Activated T-helper 2 cell treated with anti-CD3 and anti-CD28 coated beads, Interferon-gamma antibody, Interleukin-2, Interleukin-4, amounts not matched to agents 10 μg/mL and 5 μg/mL and 100 μg/mL, durations not matched to agents 14 hours and 24 hours and 36 hours (primary cell): ENCODE measurements at regions not wholly inside any gene's neighbourhood (a gene's known extent, or its start where the extent isn't known, plus 50 kb on each side); places are given as distances from the start of the nearest gene placed in this dataset.

ENCODE experiments used
- DNase-seq: peaks from one replicate; pipeline ENCODE4 v3.0.0; 2021; ENCODE audit warnings: low spot score
- H3K27ac Mint-ChIP-seq: one replicate; pipeline ENCODE4 v1.8.0; 2021; ENCODE audit warnings: mixed read lengths
- H3K27me3 Mint-ChIP-seq: one replicate; pipeline ENCODE4 v1.8.0; 2021; ENCODE audit warnings: low read depth, mixed read lengths
- H3K36me3 Mint-ChIP-seq: one replicate; pipeline ENCODE4 v1.8.0; 2021; ENCODE audit warnings: low read depth, mixed read lengths
- H3K4me1 Mint-ChIP-seq: one replicate; pipeline ENCODE4 v1.8.0; 2021; ENCODE audit warnings: low read depth, mixed read lengths
- H3K4me3 Mint-ChIP-seq: one replicate; pipeline ENCODE4 v1.8.0; 2021; ENCODE audit warnings: low read depth, mild to moderate bottlenecking, moderate library complexity, mixed read lengths
- H3K9me3 Mint-ChIP-seq: one replicate; pipeline ENCODE4 v1.8.0; 2021; ENCODE audit warnings: mixed read lengths
- intact Hi-C: fragments of 100-400 bp; cut with micrococcal nuclease; formaldehyde crosslinking; loops from one replicate; pipeline ENCODE4 v1.15.1; 2023

DNA sequence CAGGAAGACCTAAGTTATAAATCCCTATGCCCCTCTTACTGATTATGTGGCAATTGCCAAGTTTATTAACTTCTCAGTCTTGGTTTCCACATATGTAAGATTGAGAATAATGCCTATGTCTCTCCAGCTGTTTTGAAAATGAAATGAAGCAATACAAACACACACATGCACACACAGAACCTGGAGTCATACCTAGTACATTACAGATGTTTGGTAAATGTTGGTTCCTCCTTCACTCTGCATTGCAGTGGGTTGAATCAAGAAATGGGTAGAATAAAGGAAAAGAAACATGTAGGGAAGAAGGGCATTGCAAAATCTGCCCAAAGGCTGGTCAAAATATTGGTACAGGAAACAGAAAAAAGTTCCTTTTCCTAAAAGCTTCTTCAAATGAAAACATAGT is 309.9 kb upstream of the EMCN start:
- Mint-ChIP-seq H3K36me3 (no peaks in the 10 kb centered on the region), H3K4me1 (peaks cover 12% of the 10 kb centered on the region), H3K27me3 (no peaks in the 10 kb centered on the region), H3K27ac (no peak overlapping the region), H3K9me3 (no peaks in the 10 kb centered on the region), H3K4me3 (no peak overlapping the region)
- no peak for DNase-seq
- intact Hi-C loops, result no loop called here

DNA sequence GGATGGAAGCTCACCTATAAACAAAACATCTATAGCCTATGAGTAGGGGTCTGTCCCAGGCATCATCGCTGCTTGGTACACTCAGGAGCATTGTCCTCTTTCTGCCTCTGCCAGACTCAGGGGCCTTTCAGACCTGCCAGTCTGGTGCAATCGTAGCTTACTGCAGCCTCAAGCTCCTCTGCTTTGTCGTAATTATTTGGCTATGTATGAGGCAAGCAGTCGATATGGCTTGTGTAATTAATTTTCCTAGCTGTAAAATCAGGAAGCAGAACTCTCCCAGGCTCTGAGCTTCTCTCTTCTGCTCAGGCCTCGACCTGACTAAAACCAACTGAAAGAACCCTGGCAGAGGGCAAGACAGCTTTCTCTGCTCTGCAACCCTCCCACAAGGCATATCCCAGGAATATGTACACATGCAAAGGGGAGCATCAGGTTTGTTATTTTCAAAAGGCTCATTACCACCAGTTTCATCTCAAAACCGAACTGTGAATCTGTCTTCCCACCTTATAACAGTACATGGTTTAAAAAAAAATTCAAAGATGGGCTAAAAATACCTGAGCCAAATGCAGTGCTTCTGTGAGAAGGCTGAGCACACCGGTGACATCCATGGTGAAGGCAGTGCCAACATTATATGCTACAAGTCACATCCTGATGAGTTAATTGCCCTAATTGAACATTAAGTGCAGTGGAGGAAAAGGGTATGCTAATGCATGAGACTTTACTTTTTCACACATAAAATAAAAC is 309.2 kb upstream of the EMCN start:
- H3K36me3 Mint-ChIP-seq, result no peaks in the 10 kb centered on the region
- intact Hi-C loops, result no loop called here
- no peaks in the 10 kb centered on the region for H3K9me3 Mint-ChIP-seq
- no peak overlapping the region for H3K4me3 Mint-ChIP-seq
- no peak overlapping the region for H3K27ac Mint-ChIP-seq
- peaks cover 15% of the 10 kb centered on the region for H3K4me1 Mint-ChIP-seq
- no peaks in the 10 kb centered on the region for H3K27me3 Mint-ChIP-seq
- no peak for DNase-seq

DNA sequence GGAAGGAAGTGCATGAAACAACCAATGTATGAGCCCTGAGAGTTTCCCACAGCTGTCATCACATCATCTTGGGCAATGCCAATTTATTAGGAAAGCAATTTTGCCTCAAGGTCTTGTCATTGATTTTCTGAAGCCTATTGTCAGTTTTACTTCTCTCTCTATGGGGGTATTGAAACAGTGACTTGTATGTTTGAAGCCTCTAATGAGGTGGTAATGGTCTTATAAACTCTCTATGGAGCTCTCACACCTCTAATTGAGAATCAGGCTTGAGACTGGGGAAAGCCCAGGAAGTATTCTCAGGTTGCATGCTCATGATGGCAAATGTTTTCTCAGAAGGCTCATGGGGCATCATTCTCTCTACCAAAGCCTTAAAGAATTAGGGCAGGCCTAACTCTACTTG is 308.2 kb upstream of the EMCN start:
- intact Hi-C loops, result no loop called here
- no peak overlapping the region for H3K27ac Mint-ChIP-seq
- peaks cover 17% of the 10 kb centered on the region for H3K4me1 Mint-ChIP-seq
- DNase-seq, result no peak
- no peak overlapping the region for H3K4me3 Mint-ChIP-seq
- H3K36me3 Mint-ChIP-seq, result no peaks in the 10 kb centered on the region
- H3K9me3 Mint-ChIP-seq, result no peaks in the 10 kb centered on the region
- no peaks in the 10 kb centered on the region for H3K27me3 Mint-ChIP-seq

DNA sequence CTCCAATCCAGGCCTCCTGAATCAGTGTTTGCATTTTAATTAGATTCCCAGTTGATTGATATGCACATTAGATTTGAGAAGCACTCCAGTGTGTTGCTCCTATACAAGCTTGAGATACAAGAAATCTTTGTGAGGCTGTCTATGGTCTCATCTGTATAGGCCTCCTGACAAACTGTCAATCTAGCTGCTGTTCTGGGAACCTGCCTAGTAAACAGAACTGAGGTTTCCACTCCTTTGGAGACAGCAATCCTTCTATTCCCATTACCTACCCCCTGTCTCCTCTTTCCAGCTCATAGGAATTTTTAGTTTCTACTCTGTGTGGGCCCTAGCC is 306.1 kb upstream of the EMCN start:
- DNase-seq, result no peak
- Mint-ChIP-seq H3K36me3 (no peaks in the 10 kb centered on the region), H3K9me3 (peaks cover 3% of the 10 kb centered on the region), H3K4me1 (peaks cover 22% of the 10 kb centered on the region), H3K4me3 (no peak overlapping the region), H3K27me3 (no peaks in the 10 kb centered on the region), H3K27ac (no peak overlapping the region)
- intact Hi-C loops, result loop anchor here (2.0 to 5.0 kb wide), 5 partner anchors 73 to 1183 kb away; no protein-coding TSS in a partner anchor

DNA sequence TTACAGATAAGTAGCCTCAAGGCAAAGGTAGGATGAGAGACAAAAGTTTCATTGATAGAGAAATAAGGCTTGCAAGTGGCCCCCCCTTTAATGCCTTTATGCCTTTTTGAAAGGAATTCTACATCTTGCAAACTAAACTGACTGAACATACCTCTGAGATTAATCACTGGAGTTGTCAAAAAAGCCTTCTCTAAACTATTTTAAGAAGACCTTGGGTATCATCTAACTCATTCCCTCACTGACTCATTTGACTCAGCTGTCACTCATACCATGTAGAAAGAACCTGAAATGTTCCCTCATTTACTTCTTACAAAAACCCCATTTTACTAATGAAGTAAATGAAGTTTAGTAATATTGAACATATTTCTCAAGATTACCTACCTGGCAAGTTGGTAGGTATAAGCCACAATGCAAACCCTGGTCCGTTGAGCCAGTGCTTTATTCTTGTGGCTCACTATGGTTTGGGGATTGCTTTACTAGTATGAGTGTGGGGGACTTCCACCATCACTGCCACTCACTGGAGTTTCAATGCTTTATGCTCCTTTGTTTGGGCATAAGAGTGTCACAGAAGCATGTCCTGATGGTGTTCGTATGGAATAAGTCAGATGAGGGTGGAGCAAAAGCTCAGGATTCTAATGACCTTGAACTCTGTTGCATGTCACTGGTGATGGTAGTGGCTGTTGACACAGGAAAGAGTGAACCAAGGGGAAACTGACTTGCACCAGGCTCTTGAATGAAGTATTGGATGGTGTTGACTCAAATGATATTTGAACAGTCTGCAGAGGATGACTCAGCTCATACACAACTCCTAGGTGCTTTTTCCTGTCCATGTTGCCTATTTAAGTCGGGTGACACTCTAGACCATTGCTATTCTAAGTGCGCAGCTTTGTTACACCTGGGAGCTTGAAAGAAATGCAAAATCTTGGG is 305.5 kb upstream of the EMCN start:
- Mint-ChIP-seq H3K9me3 (peaks cover 3% of the 10 kb centered on the region), H3K4me3 (no peak overlapping the region), H3K4me1 (peaks cover 22% of the 10 kb centered on the region), H3K36me3 (no peaks in the 10 kb centered on the region), H3K27ac (peak overlapping the region; percentile 76), H3K27me3 (no peaks in the 10 kb centered on the region)
- peak; percentile 9 for DNase-seq
- intact Hi-C loops, result loop anchor here (2.0 to 5.0 kb wide), 5 partner anchors 74 to 1184 kb away; no protein-coding TSS in a partner anchor

DNA sequence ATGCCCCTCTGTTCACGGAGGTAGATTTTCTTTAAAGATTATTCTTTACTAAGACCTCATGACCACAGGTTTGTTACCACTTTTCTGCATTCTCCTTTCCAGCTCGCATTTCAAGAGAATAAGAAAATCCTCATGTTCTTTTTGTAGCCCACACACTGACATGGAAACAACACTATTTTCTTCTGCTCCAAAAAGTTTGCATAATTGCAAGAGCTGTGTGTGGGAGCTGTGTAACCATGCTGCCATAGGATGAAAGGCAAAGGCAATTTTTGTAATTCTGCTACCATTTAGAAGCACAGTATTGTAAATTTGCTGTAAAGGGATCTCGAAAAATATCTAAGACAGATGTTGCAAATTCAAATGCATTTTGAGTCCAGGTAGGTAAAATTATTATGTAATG is 302.4 kb upstream of the EMCN start:
- Mint-ChIP-seq H3K4me1 (peaks cover 22% of the 10 kb centered on the region), H3K27me3 (peaks cover 1% of the 10 kb centered on the region), H3K9me3 (peaks cover 3% of the 10 kb centered on the region), H3K4me3 (no peak overlapping the region), H3K27ac (no peak overlapping the region), H3K36me3 (no peaks in the 10 kb centered on the region)
- intact Hi-C loops, result loop anchor here (5.0 kb wide), 4 partner anchors 77 to 1187 kb away; no protein-coding TSS in a partner anchor
- DNase-seq, result no peak

DNA sequence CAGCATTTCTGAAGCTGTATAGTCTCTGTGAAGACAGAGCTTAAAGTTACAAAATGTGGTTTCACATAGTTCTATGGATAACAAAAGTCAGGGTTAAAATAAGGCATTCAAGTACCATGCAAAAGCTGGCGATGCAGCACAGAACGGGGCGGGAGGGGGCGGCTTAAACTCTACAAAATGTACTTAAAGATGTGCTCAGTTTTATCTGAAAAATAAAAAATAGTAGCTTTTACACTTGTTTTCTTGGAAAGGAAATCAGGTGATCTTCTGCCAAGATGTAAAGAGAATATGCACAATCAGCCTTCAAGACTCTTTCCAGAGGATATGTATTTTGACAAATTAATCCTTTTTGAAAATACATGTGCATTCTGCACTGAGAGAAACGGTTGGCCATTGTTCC is 301.7 kb upstream of the EMCN start:
- intact Hi-C loops, result no loop called here
- peaks cover 22% of the 10 kb centered on the region for H3K4me1 Mint-ChIP-seq

DNA sequence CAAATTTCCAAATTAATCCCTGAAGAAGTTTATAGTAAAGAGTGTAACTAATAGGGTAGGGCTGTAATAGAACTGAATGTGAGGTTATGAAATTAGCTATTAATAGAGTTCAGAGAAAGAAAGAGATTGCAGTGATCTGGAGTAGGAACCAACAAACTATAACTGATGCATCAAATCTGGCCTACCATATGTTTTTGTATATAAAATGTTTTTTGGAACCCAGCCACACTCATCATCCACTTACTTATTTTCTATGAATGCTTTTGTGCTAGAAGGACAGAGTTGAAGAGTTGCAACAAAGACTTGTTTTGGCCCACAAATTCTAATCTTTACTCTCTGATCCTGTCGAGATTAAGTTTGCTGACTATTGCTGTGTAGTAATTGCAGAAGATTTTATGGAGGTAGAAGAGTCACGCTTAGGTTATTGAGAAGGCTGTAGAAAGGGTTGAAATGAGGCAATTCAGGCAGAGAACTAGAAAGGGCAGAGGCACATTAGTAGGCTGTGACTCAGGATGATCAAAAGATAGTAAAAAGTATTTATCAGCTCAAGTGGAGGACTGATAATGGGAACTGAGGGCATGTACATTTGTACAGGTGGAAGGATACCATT is 298.7 kb upstream of the EMCN start:
- Mint-ChIP-seq H3K27ac (no peak overlapping the region), H3K36me3 (no peaks in the 10 kb centered on the region)

More for the DNA sequence above, 301.7 kb upstream of the EMCN start:
- peaks cover 3% of the 10 kb centered on the region for H3K9me3 Mint-ChIP-seq
- no peak overlapping the region for H3K4me3 Mint-ChIP-seq
- H3K36me3 Mint-ChIP-seq, result no peaks in the 10 kb centered on the region
- DNase-seq, result no peak
- H3K27me3 Mint-ChIP-seq, result peaks cover 5% of the 10 kb centered on the region
- no peak overlapping the region for H3K27ac Mint-ChIP-seq

DNA sequence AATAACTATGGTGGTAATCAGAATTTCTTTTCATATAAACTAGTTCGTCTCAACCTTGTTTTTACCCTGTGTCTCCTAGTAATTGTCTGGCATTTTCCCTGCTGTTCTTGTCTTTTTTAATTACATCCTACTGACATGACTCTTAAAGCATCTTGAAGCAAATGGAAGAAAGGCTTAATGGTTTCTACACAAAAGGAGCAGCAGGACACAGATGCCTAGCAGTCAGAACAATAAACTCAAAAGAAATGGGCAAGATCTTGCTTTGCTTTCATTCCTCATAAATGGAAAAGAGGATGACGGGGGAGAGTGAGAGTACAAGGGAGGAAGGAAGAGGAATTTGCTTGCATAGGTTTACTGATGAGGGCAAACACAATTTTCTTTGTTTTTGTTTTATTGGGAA is 293.2 kb upstream of the EMCN start:
- Mint-ChIP-seq H3K36me3 (no peaks in the 10 kb centered on the region), H3K27ac (no peak overlapping the region), H3K4me1 (no peaks in the 10 kb centered on the region), H3K9me3 (no peaks in the 10 kb centered on the region), H3K4me3 (no peak overlapping the region), H3K27me3 (peaks cover 10% of the 10 kb centered on the region)
- intact Hi-C loops, result no loop called here
- no peak for DNase-seq

More for the DNA sequence above, 298.7 kb upstream of the EMCN start:
- Mint-ChIP-seq H3K9me3 (peaks cover 3% of the 10 kb centered on the region), H3K4me1 (peaks cover 8% of the 10 kb centered on the region), H3K27me3 (peaks cover 7% of the 10 kb centered on the region), H3K4me3 (no peak overlapping the region)
- DNase-seq, result no peak
- intact Hi-C loops, result no loop called here

DNA sequence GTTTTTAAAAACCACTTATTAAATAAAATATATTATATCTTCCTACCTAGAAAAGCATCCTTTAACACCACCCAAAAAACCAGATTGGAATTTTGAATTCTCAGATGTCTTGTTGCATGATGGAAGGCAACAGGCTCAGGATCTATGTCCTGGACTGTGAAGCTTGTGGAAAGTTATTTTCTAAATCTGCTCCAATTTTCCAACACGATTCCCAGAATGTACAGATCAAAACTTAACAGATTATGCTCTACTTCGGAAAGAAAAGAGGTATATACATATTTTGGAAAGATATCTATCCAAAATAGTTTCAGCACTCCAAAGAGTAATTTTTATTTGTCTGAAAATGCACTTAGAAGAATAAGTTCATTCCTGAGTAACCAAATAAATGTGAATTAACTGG is 291.7 kb upstream of the EMCN start:
- DNase-seq, result no peak
- intact Hi-C loops, result no loop called here

DNA sequence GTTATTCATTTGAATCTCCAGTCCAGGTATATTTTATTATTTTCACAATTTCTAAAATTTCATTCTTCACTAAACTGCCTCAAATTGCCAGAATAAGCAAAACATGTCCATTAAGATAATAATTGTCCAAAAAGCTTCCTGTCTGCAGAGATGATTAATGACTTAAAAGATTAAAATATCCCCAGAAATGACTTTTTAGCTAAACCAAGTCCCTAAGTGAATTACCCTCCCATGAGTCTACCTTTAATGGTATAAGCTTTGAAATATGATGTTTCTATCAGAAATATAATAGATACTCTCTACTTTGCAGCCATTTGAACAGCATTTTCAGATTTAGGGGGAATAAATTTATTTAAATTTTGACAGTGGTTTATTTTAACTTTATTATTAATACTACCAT is 289.2 kb upstream of the EMCN start:
- Mint-ChIP-seq H3K27me3 (peaks cover 2% of the 10 kb centered on the region), H3K9me3 (no peaks in the 10 kb centered on the region), H3K27ac (no peak overlapping the region), H3K4me1 (no peaks in the 10 kb centered on the region), H3K36me3 (no peaks in the 10 kb centered on the region), H3K4me3 (no peak overlapping the region)
- intact Hi-C loops, result no loop called here
- no peak for DNase-seq

More for the DNA sequence above, 291.7 kb upstream of the EMCN start:
- Mint-ChIP-seq H3K27ac (no peak overlapping the region), H3K27me3 (peaks cover 4% of the 10 kb centered on the region), H3K36me3 (no peaks in the 10 kb centered on the region), H3K9me3 (no peaks in the 10 kb centered on the region), H3K4me1 (no peaks in the 10 kb centered on the region), H3K4me3 (no peak overlapping the region)

DNA sequence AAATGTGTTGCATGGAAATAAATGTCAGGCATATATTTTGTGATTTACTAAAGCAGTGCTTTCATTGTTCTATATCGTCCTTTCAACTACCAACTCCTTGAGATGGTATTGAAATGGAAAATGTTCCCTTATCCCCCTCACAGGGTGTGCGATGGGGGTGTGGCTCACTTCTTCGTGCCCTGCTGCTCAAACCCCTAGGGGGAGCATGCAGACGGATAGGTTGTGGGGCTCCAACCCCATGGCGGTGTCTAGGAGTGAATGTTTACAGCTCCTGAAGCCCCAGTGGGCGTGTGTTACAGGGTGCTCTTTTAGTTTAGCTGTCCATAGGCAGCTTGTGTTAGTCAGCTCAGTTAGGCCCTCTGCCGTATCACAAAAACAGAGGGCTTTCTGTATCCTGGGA is 287.7 kb upstream of the EMCN start:
- intact Hi-C loops, result no loop called here
- DNase-seq, result no peak
- no peaks in the 10 kb centered on the region for H3K9me3 Mint-ChIP-seq

More for the DNA sequence above, 287.7 kb upstream of the EMCN start:
- Mint-ChIP-seq H3K4me1 (no peaks in the 10 kb centered on the region), H3K36me3 (no peaks in the 10 kb centered on the region), H3K4me3 (no peak overlapping the region), H3K27me3 (peaks cover 2% of the 10 kb centered on the region), H3K27ac (no peak overlapping the region)
